ENCODE measurements at regions not wholly inside any gene's neighbourhood (a gene's known extent, or its start where the extent isn't known, plus 50 kb on each side); places are given as distances from the start of the nearest gene placed in this dataset.
"Not testable (repeated sequence)": the region's sequence is repeated elsewhere in the genome, so short reads cannot be mapped to it uniquely, and the experiment has no call there.

DNA sequence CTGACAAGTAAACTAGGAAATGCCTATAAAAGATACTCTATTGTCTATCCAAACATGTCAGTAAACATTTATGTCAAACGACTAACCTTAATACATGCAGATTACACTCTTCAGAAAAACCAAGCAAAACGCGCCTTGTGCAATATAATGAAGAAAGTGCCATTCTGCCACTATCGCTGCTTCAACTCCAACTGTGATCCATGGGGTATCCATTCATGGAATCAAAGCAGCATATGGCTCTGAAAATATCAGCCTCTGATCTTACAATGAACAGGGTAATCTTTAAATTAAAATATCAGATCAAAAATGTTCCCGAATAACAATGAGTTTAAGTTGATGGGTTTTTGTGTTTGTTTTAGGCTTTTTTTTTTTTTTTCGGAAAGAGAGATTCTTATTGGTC lies 105.5 kb upstream of the SETMAR start:
- Histone ChIP-seq H3K27me3 (no peaks in the 10 kb centered on the region), H3K4me3 (no peak overlapping the region), H3K9me3 (no peaks in the 10 kb centered on the region), H3K27ac (no peak overlapping the region), H3K4me1 (no peaks in the 10 kb centered on the region), H3K36me3 (no peaks in the 10 kb centered on the region)
- no peak for ATAC-seq
- no peak for DNase-seq
- TF ChIP-seq, protein P1, sequence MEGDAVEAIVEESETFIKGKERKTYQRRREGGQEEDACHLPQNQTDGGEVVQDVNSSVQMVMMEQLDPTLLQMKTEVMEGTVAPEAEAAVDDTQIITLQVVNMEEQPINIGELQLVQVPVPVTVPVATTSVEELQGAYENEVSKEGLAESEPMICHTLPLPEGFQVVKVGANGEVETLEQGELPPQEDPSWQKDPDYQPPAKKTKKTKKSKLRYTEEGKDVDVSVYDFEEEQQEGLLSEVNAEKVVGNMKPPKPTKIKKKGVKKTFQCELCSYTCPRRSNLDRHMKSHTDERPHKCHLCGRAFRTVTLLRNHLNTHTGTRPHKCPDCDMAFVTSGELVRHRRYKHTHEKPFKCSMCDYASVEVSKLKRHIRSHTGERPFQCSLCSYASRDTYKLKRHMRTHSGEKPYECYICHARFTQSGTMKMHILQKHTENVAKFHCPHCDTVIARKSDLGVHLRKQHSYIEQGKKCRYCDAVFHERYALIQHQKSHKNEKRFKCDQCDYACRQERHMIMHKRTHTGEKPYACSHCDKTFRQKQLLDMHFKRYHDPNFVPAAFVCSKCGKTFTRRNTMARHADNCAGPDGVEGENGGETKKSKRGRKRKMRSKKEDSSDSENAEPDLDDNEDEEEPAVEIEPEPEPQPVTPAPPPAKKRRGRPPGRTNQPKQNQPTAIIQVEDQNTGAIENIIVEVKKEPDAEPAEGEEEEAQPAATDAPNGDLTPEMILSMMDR (IDR thresholded peaks at IDR 0.05): no peak
- intact Hi-C loops (cut with DNase I): no loop called here

DNA sequence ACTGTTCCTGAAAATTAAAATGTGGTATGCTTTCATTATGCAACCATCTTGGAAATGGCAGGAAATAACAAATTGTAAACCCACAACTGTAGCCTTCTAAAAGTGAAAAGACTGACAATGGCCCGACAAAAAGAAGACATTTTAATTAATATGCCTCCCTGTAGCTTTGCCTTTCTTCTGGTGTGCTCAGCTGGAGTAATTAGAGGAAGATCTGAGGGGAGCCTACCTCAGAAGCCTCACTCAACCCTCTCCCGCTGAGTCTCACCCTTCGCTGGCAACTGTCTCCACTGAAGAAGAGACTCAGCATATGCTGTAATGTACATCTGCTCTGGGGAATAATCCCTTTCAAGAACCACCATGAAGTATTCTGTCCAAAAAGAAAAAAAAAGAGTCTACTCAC lies 104.7 kb upstream of the SETMAR start:
- intact Hi-C loops (cut with DNase I): no loop called here
- TF ChIP-seq, protein P1 (IDR thresholded peaks at IDR 0.05): no peak
- H3K27ac ChIP-seq: no peak overlapping the region
- DNase-seq (no peak), ATAC-seq (no peak)
- H3K9me3 ChIP-seq: no peaks in the 10 kb centered on the region
- H3K4me3 ChIP-seq: no peak overlapping the region
- H3K27me3 ChIP-seq: no peaks in the 10 kb centered on the region
- no peaks in the 10 kb centered on the region for H3K36me3 ChIP-seq
- H3K4me1 ChIP-seq: no peaks in the 10 kb centered on the region

GRCh38 chr3:4204776-4205175 lies 98.4 kb upstream of the SETMAR start:
- intact Hi-C loops (cut with DNase I); H3K36me3 ChIP-seq; H3K9me3 ChIP-seq; H3K27me3 ChIP-seq; H3K27ac ChIP-seq; H3K4me1 ChIP-seq; H3K4me3 ChIP-seq; ATAC-seq; DNase-seq: not testable (repeated sequence)

- no peak for ATAC-seq
- H3K4me3 ChIP-seq: no peak overlapping the region
- TF ChIP-seq, protein P1 (IDR thresholded peaks at IDR 0.05): no peak
- intact Hi-C loops (cut with DNase I): no loop called here
- DNase-seq: no peak
- H3K27ac ChIP-seq: no peak overlapping the region
- H3K4me1 ChIP-seq: no peaks in the 10 kb centered on the region
- no peaks in the 10 kb centered on the region for H3K36me3 ChIP-seq
- H3K27me3 ChIP-seq: no peaks in the 10 kb centered on the region
- H3K9me3 ChIP-seq: no peaks in the 10 kb centered on the region
Measured at GRCh38 chr3:4207672-4208071, 95.5 kb upstream of the SETMAR start.

DNA sequence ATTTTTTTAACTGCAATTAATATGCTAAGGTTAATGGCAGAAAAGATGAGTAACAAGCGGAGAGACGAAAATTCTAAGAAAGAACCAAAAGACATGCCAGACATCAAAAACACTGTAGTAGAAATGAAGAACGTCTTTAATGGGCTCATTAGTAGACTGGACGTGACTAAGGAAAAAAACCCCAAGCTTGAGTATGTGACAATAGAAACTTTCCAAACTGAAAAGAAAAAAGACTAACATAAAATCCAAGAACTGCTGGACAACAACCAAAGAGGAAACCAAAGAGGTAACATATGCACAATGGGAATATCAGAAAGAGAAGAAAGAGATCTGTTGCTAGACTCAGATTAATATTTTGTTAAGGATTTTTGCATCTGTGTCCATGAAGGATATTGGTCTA lies 94.6 kb upstream of the SETMAR start:
- no peak overlapping the region for H3K4me3 ChIP-seq
- H3K27ac ChIP-seq: no peak overlapping the region
- DNase-seq (no peak), ATAC-seq (no peak)
- H3K36me3 ChIP-seq: no peaks in the 10 kb centered on the region
- H3K9me3 ChIP-seq: no peaks in the 10 kb centered on the region
- H3K4me1 ChIP-seq: no peaks in the 10 kb centered on the region
- TF ChIP-seq, protein P1 (IDR thresholded peaks at IDR 0.05): no peak
- no peaks in the 10 kb centered on the region for H3K27me3 ChIP-seq
- intact Hi-C loops (cut with DNase I): no loop called here

- ATAC-seq (no peak), DNase-seq (no peak)
- no peaks in the 10 kb centered on the region for H3K27me3 ChIP-seq
- H3K36me3 ChIP-seq: no peaks in the 10 kb centered on the region
- H3K9me3 ChIP-seq: no peaks in the 10 kb centered on the region
- H3K4me1 ChIP-seq: no peaks in the 10 kb centered on the region
- no peak overlapping the region for H3K4me3 ChIP-seq
- H3K27ac ChIP-seq: no peak overlapping the region
- TF ChIP-seq, protein P1 (IDR thresholded peaks at IDR 0.05): no peak
- intact Hi-C loops (cut with DNase I): no loop called here
Measured at GRCh38 chr3:4211610-4212009, 91.6 kb upstream of the SETMAR start.

- H3K4me1 ChIP-seq; DNase-seq; H3K27ac ChIP-seq; H3K27me3 ChIP-seq; ATAC-seq; H3K4me3 ChIP-seq; intact Hi-C loops (cut with DNase I); H3K9me3 ChIP-seq; H3K36me3 ChIP-seq: not testable (repeated sequence)
Measured at GRCh38 chr3:4213420-4213819, 89.7 kb upstream of the SETMAR start.

DNA sequence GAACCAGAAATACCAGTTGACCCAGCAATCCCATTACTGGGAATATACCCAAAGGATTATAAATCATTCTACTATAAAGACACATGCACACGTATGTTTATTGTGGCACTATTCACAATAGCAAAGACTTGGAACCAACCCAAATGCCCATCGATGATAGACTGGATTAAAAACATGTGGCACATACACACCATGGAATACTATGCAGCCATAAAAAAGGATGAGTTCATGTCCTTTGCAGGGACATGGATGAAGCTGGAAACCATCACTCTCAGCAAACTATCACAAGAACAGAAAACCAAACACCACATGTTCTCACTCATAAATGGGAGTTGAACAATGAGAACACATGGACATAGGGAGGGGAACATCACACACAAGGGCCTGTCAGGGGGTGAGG lies 86.2 kb upstream of the SETMAR start:
- H3K4me3 ChIP-seq; ATAC-seq; H3K27ac ChIP-seq; intact Hi-C loops (cut with DNase I); H3K9me3 ChIP-seq; DNase-seq; H3K36me3 ChIP-seq; H3K4me1 ChIP-seq; H3K27me3 ChIP-seq: not testable (repeated sequence)

Measured in upper lobe of right lung (tissue), 1 donor.